Right lobe of liver (tissue), 6 donors: ENCODE measurements at regions not wholly inside any gene's neighbourhood (a gene's known extent, or its start where the extent isn't known, plus 50 kb on each side); places are given as distances from the start of the nearest gene placed in this dataset.

Source experiments
- ATAC-seq, 4 donors: fragments of 200-7000 bp; cut with Tn5 transposase; one replicate each; pipeline ENCODE4 v1.9.1; 2020; ENCODE audit warnings: mild to moderate bottlenecking in 4 of 4, moderate library complexity in 4 of 4
- DNase-seq, 3 donors: peaks; one replicate each; pipeline ENCODE4 v3.0.0-alpha.2; 2020
- H3K27ac ChIP-seq, 3 donors: fragments of 200-600 bp; one replicate each; pipeline ENCODE4 v1.8.0; 2022
- H3K27me3 ChIP-seq, 2 donors: fragments of 200-600 bp; one replicate each; pipeline ENCODE4 v1.8.0; 2022
- H3K36me3 ChIP-seq, 4 donors: fragments of 200-600 bp; sonication (generic) in 1 of 4; one replicate each; pipeline versions ENCODE4 v1.5.1 to v1.8.0; 2017 to 2022; ENCODE audit warnings: control low read depth in 1 of 4
- H3K4me1 ChIP-seq, 4 donors: fragments of 200-600 bp; sonication (generic) in 1 of 4; one replicate each; pipeline versions ENCODE4 v1.5.1 to v1.8.0; 2017 to 2022; ENCODE audit warnings: control low read depth in 1 of 4
- H3K4me3 ChIP-seq, 3 donors: fragments of 200-600 bp; one replicate each; pipeline ENCODE4 v1.8.0; 2022
- H3K9me3 ChIP-seq, 4 donors: fragments of 200-600 bp; sonication (generic) in 1 of 4; one replicate each; pipeline versions ENCODE4 v1.5.1 to v1.8.0; 2017 to 2022; ENCODE audit warnings: control low read depth in 1 of 4
- CTCF ChIP-seq, 4 donors: fragments of 200-600 bp in 3 of 4; fragments of 450-650 bp in 1 of 4; IDR thresholded peaks; one replicate each; pipeline versions ENCODE4 v1.5.1 to v1.8.0; 2016 to 2022; ENCODE audit warnings: antibody characterized with exemption in 4 of 4, mild to moderate bottlenecking in 2 of 4
- POLR2A ChIP-seq: fragments of 450-650 bp; IDR thresholded peaks from one replicate; pipeline ENCODE4 v1.6.1; 2017; ENCODE audit warnings: antibody characterized with exemption, mild to moderate bottlenecking
- WGBS: methylation state at CpG from one replicate; pipeline ENCODE4 v1.1.6; 2018; ENCODE audit warnings: low coverage, low lambda C conversion rate; ENCODE audit not compliant: insufficient coverage; ENCODE audit errors: missing lambda C conversion rate; 5-methylcytosine and 5-hydroxymethylcytosine counted together
- intact Hi-C, 2 donors: fragments of 100-400 bp; cut with DNase I; formaldehyde crosslinking; loops; one replicate each; pipeline versions ENCODE4 v1.11.2 to v1.14.1; 2022
- donor health status: DM: no; HTN: yes; CAD: no.
- donor health status: DM: no; HTN: no; CAD: no.
- donor health status: DM: no; HTN: no; CAD: no.
- donor health status: DM: no; HTN: yes; CAD: no.
- donor health status: DM: no; HTN: yes; CAD: no.

DNA sequence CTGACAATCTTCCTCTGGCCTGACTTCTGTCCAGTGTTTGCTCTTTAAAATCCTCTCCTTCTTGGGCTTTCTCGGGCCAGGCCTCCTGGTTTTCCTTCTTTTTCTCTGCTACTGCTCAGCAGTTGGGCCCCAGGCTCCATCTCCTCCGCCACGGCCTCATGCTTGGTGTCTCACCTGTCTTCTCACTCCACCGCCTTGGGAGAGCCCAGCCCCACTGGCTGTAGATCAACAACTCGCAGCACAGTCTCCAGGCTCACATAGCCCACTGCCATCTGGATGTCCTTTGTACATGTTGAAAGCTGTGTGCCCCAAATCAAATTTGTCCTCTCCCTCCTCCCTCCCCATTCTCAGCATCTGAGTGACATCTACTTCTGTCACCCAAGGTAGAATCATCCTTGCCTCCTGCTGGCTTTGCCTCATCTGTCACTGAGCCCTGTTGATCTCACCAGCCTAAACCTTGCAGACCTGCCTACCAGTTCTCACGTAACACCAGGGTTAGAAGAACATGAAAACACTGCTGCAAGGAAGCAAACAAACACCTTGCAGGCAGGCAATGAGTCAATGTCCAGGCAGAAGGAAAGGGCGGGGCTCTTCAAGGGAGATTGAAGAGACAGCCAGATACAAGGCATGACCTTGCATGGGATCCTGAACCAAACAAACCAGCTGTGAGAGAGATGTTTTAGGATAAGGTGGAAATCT lies 103.2 kb upstream of the SMURF2 start:
- intact Hi-C loops = no loop called here
- no peak overlapping the region for H3K4me3 ChIP-seq
- H3K9me3 ChIP-seq = no peaks in the 10 kb centered on the region
- DNase-seq (no peak), ATAC-seq (no peak)
- H3K27ac ChIP-seq = no peak overlapping the region
- H3K4me1 ChIP-seq = no peaks in the 10 kb centered on the region
- H3K36me3 ChIP-seq = peaks cover 0 to 7% (median 2%) of the 10 kb centered on the region in 4 donors
- no peaks in the 10 kb centered on the region for H3K27me3 ChIP-seq
- TF ChIP-seq CTCF (IDR thresholded peaks at IDR 0.05) = no peak
- no peak for TF ChIP-seq POLR2A
- WGBS = 88% methylated on average over 2 of the region's 7 CpGs

GRCh38 chr17:64750891-64751677 lies 89.0 kb upstream of the SMURF2 start:
- H3K36me3 ChIP-seq = peaks cover 0 to 23% (median 11%) of the 10 kb centered on the region in 4 donors
- H3K4me1 ChIP-seq = peaks cover 0 to 4% (median 0%) of the 10 kb centered on the region in 4 donors
- H3K4me3 ChIP-seq = no peak overlapping the region
- ATAC-seq (no peak), DNase-seq (no peak)
- intact Hi-C loops = no loop called here
- H3K27ac ChIP-seq = no peak overlapping the region
- H3K9me3 ChIP-seq = no peaks in the 10 kb centered on the region
- H3K27me3 ChIP-seq = no peaks in the 10 kb centered on the region
- WGBS = 92% methylated on average over 9 of the region's 14 CpGs
- TF ChIP-seq CTCF (IDR thresholded peaks at IDR 0.05) (no peak), POLR2A (no peak)

DNA sequence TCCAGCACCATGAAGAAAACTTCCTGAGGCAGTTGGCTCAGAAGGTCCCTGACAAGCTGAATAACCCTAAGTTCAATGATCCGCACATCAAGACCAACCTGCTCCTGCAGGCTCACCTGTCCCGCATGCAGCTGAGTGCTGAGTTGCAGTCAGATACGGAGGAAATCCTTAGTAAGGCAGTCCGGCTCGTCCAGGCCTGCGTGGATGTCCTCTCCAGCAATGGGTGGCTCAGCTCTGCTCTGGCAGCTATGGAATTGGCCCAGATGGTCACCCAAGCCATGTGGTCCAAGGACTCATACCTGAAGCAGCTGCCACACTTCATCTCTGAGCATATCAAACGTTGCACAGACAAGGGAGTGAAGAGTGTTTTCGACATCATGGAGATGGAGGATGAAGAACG lies 88.4 kb upstream of the SMURF2 start:
- DNase-seq (no peak), ATAC-seq (no peak)
- peaks cover 0 to 4% (median 0%) of the 10 kb centered on the region in 4 donors for H3K4me1 ChIP-seq
- no peaks in the 10 kb centered on the region for H3K9me3 ChIP-seq
- 91% methylated on average over 5 of the region's 9 CpGs for WGBS
- H3K4me3 ChIP-seq = no peak overlapping the region
- TF ChIP-seq POLR2A = no peak
- no peak for TF ChIP-seq CTCF (IDR thresholded peaks at IDR 0.05)
- no peak overlapping the region for H3K27ac ChIP-seq
- peaks cover 0 to 17% (median 10%) of the 10 kb centered on the region in 4 donors for H3K36me3 ChIP-seq
- intact Hi-C loops = no loop called here
- no peaks in the 10 kb centered on the region for H3K27me3 ChIP-seq

DNA sequence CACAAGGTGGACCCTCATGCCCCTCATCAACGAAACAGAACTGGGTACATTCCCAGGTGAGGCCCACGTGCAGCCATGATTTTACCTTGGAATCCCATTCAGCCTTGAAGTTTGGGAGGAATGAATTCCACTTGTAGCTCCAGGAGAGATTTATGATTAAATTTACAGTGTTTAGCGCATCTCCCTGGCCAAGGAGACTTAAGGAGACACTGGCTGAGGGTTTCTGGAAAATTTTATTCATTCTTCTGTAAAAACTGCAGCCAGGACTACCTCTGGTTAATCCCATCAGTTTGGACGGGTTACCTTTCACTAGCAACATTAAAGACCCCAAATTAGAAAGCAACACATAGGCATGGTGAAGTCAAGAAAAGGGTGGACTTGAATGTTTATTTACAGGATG lies 87.2 kb upstream of the SMURF2 start:
- TF ChIP-seq POLR2A = no peak
- TF ChIP-seq CTCF (IDR thresholded peaks at IDR 0.05) = no peak
- no peak for ATAC-seq
- DNase-seq = no peak
- H3K9me3 ChIP-seq = no peaks in the 10 kb centered on the region
- 77% methylated on average over 4 of the region's 4 CpGs for WGBS
- peaks cover 0 to 16% (median 7%) of the 10 kb centered on the region in 4 donors for H3K36me3 ChIP-seq
- peaks cover 0 to 4% (median 0%) of the 10 kb centered on the region in 4 donors for H3K4me1 ChIP-seq
- intact Hi-C loops = no loop called here
- H3K27me3 ChIP-seq = no peaks in the 10 kb centered on the region
- H3K4me3 ChIP-seq = no peak overlapping the region
- H3K27ac ChIP-seq = no peak overlapping the region
